ENCODE measurements at regions not wholly inside any gene's neighbourhood (a gene's known extent, or its start where the extent isn't known, plus 50 kb on each side); places are given as distances from the start of the nearest gene placed in this dataset.

DNA sequence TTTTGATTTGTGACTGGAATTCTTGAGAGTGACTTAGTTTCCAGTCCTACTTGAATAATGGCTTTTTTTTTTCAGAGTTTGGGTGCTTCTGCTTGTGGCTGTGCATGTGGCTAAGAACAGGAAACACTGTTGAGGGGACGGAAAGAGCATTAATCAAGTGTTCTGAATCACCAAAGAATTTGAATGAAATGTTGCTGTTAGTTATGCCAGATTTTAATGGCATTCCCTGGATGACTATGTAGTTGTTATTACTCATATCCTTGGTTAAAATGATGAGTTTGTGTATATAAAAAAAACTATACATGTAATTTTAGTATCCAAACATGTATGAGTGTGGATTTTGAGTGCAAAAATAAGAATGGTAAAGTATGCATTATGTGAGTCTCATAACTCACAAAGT lies 347.9 kb downstream of the BCAT1 start:
- peak; percentile 90 for DNase-seq

DNA sequence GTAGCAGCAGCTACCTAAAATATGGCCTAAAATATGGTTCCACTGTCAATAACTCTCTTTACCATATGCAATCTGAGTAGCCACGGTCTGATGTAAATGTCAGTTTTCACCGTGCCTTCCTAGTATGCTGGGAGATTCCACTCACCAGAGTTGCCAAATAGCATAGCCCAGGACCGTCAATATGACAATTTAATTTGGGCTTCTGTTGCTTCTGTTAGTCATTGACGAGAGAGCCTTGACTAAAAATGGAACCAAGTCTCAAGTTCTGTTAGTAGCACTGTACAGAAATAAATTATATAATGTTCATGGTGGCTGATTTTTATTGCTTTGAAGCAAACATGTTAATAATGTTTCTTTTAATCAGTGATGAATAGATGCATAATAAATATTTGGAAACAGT lies 348.4 kb downstream of the BCAT1 start:
- no peak for DNase-seq

DNA sequence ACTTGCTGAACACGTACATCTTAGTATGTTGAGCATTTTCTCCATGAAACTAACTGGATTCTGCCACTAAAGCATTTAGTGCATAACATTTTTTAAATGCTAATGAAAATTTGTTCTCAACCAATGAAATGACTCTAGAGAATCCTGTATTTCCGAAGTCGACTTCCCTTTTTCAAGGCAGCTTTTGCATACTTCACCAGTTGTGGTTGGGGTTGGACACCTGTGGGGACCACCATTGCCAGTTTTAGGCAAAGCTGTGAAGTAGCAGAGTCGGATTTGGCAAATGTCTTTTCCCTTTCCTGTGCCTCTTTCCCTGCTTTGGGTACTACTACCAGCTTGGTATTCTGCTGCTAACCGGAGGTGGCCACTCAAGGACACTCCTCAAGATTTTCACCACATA lies 349.2 kb downstream of the BCAT1 start:
- no peak for DNase-seq

DNA sequence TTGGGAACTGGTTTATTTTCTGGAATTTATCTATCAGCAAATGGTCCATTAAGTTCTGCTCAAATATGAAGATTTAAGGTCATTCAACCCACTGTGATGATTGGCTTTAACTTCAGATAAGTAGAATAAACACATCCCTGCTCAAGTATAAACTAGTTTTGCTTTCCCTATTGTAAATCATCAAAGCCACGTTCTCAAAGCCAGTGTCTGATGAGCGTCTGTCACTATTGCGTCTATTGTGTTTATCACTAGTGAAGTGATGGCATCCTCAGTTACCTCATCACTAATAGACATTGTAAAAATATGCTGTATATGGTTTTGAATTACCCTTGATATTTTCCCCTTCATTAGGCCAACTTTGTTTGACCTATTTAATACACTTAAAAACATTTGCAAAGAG lies 351.3 kb downstream of the BCAT1 start:
- DNase-seq = no peak

DNA sequence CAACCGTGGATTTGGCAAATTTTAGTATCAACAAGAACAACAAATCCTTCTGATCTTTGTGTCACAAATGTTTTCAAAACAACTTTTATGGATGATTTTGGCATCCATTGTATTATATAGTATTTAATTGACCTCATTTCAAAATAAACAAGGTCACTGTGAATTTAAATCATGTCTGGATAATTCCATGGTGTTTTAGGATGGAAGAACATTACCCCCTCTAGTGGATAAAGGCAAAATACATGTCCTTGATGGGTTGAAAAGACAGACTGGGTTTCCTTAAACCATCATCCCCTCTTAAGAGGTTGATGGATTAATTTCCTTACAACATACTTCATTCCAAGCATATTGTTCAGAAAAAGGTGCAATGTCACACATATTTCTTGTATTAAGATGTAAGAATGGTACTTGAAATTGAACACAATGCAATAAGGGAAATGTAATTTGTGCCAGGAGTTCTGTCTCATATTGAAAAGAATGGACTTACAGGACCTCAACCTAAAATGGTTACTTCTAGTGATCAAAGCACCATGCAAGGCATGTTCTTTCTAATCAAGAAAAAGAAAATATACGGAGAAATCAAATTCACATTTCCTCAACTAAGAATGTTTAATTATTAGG lies 352.0 kb downstream of the BCAT1 start:
- DNase-seq = peak; percentile 67

DNA sequence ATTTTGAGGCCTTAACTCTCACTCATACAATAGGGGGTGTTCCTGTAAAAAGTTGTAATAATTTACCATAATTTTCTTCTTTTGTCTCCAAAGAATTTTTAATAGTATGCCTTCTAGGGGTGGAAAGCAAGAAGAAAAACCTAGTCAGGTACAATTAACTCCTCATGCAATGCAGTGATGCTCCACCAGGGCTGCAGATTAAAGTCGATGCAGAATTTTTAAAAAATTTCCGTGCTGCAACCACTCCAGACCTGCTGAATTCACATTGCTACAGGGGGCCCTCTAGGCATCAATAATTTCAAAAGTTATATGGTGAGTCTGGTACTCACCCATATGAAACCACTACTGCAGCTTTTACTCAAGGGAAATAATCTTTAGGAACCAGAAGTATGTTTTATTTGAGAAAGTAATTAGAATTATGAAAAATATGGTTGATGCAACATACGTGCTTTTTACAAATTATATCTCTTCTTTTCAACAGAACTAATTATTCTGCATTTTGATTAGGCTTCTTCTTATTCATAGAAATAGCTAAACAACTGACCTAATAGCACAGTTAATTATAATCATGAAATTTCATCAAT lies 353.2 kb downstream of the BCAT1 start:
- no peak for DNase-seq

DNA sequence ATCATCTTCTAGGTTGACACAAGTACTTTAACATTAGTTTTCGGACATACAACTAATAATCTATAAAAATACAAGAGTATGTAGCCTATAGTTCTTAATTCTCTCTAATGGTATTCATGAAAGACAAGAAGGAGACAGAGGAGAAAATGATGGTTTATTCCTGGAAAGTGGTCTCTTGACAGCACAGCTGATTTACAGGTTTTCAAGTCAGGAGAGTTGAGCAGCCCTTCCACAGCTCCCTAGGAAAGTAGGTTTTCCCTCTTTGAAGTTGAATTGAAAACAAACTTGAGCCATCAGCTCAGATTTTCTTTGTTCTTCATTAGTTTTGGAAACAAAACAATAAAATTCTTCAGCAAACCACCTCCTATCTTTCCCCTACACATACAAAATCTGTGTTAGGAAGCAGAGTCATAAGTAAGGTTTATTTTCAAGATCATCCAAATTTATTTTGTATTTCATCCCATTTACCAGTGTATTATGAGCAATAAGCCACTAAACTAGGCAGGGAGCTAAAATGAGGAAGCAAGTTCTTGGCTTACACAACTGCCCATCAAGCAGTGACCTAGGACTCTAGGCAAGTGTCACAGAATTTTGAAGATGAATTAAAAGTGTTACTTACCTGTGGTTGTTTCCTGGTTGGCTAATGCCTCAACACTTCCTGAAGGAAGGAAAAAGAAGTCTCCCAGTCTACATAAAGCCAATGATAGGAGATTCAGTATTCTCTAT lies 357.0 kb downstream of the BCAT1 start:
- DNase-seq = no peak

DNA sequence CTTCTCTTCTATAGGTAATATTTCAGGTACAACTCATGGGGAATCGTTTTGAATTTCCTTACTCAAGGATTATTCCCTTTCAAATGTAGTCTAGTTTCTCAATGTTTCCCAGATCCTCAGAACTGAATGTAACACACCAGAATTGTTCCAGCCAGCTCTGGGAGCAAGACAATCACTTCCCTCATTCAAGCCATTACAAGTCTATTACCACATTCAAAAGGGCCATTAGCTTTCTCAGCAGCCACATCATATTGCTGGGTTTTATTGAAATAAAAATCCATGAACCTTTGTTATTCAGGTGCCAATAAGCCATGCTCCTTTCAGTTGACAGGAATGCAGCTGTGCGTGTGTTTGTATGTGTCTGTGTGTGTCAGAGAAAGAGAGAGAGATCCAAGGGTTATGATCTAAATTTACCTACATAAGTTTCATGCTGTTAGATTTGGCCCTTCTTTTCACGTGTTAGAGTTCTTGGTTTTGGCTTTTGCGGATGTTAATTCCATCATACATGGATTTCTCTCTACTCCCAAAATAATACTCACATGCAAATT lies 357.7 kb downstream of the BCAT1 start:
- DNase-seq = no peak

DNA sequence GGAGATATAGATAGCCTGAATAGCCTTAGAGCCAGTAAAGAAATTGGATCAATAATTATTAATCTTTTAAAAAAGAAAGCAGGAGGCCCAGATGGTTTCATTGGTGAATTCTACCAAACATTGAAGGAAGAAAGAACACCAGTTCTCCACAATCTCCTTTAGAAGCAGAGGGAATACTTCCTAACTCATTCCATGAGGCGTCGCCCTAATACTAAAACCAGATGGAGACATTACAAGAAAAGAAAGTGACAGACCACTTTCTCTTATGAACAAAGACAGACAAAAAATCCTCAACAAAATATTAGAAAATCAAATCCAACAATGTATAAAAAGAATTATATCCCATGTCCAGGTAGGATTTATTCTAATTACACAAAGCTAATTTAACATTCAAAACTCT lies 362.6 kb downstream of the BCAT1 start:
- DNase-seq = no peak

DNA sequence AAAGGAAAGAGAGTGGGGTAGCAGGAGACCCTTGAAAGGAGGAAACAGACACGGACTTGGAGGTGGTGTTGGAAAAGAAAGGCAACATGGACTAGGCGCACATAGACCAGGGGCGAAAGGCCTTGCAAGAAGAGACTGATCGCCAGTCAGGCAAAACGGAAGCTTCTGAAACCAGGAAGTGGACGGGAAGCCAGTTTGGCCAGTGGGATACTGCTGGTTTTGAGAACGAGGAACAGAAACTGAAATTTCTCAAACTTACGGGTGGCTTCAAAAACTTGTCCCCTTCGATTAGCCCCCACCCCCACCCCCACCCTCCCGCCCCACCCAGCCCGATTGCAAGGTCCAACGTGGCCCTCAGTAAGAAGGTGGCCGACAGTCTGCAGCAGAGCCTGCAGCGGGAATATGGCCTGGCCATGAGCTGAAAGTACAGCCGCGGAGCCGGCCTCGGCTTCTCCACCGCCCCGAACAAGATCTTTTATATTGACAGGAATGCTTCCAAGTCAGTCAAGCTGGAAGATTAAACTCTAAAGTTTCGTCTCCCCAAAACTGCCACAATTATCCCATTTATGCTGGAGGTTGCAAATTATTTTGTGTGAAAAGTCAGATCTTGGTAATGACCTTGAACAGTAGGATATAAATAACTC lies 364.7 kb downstream of the BCAT1 start:
- DNase-seq = no peak

DNA sequence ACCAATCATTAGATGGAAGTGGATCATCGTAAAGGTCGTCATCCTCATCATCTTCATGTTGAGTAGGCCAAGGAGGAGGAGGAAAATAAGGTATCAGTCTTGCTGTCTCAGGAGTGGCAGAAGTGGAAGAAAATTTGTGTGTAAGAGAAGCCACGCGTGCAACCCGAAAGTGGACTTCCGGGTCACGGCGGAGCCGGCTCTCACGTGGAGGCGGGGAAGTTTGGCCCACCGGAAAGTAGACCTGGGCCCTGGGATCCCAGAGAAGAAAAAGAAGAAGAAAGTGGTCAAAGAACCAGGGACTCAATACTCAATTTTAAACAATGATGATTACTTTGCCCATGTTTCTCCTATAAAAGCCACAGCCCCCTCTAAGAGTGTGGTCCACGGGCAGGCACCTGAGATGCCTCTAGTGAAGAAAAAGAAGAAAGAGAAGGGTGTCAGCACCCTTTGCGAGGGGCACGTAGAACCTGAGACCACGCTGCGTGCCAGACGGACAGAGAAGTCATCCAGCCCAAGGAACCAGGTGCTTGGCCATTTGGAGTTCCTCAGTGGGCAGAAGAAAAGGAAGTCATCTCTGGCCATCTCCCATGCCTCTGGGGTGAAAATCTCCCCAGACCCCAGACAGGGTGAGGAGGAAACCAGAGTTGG lies 365.8 kb downstream of the BCAT1 start:
- DNase-seq = no peak

DNA sequence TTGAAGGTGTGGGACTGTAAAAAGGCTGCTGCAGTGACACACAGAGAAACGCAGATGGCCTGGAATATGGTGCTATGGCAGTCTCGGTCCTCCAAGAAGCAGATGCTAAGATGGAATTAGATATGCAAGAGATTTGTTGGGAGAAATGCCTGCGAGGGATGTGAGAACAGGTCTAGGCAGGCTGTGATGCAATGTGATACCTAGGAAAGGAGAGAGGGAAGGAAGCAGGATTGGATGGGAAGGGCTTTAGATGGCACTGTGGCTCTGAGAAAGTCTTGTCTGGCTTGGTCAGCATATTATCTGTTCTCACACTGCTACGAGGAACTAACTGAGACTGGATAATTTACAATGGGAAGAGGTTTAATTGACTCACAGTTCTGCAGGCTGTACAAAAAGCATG lies 374.4 kb downstream of the BCAT1 start:
- DNase-seq = no peak

DNA sequence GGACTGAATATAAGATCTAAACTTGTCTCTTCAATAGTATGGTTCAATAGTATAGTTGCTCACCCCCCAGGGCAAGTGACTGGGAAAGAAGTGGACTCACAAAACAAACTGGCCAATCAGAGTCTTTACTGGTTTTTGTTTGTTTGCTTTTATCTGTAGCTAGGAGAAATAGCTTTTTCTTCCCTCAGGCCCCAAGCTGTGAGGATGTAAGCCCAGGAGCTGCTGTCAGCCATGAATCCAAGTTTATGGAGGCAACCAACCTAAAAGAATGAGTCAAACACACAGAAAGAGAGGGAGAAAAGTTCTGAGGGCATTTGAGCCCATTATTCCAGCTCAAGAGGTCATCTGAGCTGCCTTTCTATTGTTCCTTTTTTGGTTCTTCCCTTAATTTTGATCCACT lies 375.3 kb downstream of the BCAT1 start:
- no peak for DNase-seq

DNA sequence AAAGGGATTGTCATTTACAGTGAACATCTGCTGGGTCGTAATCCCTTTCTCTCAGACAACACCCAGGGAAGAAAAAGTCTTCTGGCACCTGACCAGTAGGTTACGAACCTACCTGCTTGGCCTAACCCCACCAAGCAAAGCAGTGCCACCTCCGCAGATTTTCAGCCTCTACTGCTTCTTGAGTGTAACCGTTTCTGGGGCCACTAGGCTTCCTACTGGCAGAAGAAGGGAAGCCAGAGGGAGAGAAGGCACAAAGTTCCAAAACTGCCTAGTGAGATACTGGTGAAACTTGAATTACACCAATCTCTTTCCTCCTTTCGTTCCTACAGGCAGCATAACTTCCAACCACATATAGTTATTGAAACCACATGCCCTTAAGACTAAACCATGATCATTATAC lies 383.6 kb downstream of the BCAT1 start:
- DNase-seq = no peak

DNA sequence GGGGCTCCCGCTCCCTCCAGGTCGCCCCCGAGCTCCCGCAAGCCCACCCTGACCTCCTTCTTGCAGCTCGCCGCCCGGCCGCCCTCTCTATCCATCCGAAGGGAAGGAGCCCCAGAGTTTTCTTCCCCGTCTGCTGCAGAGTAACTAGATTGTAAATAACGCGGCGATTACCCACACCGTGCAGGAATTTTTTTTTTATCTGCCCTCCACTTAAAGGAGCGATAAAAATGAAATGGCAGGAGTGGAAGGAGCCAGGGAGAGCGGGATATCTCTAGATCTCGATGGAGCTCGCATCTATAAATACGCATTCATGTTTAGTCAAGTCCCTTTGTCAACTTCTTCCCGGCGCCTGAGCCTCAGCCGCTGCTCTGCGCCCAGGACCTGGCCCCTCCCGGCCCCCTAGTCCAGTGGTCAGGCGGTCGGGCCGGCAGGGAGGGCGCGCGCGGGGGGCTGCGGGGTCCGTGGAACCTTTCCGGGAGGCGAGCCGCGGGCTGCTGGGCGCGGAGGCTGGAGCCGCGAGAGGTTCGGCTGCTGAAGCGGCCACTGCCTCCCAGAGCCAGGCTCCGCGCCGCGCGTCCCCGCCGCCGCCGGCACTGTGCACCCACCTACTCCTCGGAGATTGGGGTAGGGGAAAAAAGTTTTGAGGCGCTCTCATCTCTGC lies 386.0 kb downstream of the BCAT1 start:
- peak; percentile 34 for DNase-seq

DNA sequence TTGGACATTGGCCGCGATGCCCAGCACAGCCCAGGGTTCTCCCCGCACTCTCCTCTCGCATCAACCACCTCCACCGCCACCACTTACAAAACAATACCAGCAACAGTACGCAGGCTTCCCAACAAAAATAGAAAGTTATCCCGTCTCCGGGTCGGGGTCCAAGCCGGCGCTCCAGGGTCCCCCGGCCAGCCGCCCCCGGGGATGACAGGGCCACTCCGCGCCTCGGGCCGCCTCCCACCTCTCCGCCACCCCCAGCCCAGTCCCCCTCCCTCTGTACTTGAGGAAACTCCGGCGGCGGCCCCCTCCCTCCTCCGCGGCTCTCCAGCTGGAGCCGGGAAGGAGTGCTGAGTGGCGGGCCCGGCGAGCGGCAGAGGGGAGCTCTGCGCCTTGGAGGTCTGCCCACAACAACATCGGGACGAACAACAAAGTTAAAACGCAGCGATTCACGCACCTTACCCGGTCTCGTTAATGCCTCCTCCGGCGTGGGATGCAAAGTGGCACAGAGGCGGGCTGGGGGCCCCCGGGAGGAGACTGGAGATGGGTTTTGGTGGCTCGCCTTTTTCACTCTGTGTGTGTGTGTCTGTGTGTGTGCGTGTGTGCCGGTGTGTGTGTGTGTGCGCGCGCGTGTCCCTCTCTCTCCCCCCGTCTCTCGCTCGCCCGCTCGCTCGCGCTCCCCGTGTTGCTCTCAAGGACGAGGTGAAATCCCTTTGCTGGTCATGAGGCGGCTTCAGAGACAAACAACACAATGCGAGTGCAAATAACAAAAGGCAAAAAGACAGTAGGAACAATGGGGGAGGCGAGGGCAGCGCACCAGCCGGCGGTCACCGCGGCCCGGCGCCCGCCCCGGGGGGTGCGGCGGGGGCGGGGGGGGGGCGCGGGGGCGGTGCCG lies 386.8 kb downstream of the BCAT1 start:
- peak; percentile 47 for DNase-seq

DNA sequence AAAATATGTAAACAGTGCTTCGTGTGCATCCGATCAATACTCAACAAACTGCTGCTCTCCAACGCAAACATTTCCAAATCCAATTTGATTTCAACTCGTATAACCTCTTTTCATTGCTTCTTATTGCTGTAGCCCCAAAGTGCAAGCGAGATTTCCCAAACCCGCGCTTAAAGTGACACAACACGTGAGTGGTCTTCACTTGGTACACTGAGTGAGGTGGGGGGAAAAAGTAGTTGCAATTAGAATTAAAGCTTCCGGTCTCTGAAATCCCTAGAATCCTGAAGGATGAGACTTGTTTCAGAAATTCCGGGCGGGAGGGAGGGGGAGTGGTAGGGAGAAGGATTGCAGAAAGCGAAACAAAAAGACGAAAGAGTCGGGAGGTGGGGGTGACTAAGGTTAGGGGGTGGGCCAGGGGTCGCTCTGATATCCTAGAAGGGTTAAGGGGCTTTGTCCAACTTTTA lies 387.5 kb downstream of the BCAT1 start:
- peak; percentile 19 for DNase-seq

DNA sequence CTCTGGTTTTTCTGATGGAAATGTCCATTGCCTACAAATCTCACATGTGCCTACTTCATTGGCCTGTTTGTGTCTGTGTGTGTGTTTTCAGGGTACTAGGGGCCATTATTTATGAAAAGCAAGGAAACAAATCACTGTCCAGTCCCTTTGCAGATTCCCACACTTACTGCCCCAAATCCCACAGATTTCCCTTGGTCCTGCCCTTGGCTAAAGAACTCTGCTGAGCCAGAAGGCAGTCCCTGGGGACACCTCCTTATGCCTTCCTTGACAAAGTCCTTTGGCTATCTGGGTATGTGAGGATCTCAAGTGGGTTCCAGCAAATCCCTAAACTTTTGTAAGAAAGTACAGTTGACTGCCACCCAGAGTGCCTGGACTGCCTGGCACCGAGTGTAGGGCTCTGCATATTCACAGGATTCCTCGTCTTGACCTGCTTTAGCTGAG lies 388.1 kb downstream of the BCAT1 start:
- DNase-seq = peak; percentile 5

DNA sequence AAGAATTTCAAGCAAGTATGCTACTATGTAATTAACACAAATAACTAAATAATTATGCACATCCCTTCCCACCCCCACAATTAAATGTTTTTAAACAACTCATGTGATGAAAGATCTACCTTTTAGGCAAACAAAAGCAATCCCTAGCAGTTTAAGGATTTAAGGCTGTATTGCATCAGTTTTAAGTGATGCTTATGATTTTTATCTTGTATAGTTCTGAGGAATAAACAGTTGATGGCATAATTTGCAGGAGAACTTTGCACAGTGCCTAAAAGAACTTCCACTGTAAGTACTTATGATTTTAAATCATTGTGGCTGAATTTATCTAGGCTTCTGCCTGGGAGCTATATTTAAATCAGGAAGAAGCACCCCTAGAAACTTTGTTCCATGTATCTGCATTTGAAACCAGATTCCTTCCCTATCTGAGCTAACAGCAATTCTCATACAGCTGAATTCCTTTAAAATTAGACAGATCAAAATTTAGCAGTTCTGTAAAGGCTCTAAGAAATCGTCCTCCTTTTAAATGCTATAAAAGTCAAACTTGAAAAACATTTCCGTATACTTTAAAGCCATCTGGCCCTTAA lies 388.6 kb downstream of the BCAT1 start:
- no peak for DNase-seq

DNA sequence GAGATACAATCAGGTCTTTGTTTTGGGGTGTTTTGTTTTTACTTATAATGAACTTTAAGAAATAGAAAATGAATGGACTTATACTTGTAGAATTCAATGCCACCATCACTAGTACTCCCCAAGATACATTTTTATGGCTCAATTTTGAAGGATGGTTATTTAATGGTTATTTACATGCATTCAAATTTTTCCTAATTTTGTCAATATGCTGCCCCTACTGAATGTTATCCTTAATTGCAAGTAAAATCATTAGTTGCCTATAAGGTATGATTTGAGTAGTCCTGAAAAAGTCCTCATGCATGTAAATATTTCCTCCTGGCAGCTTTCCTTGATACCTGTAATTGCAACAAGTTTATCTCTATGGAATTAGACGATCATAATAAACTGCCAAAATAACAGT lies 391.2 kb downstream of the BCAT1 start:
- no peak for DNase-seq

DNA sequence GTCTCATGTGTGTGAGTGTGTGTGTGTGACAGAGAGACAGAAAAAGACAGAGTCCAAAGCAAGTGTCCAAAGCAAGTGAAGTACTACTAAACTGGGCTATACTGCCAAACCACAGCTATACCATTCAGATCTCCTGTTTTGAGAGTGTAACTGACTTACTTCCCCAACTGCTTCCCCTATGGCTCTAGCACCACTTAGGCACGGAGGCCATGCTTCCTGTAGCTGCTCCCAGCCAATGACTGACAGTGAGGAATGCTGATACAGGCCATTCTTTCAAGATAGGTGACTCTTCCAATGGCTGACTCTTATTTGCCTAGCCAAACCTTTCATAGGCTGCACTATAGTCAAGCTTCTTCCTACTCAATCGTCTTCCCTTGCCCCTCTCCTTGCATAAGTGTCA lies 393.2 kb downstream of the BCAT1 start:
- DNase-seq = no peak
